ENCODE measurements at regions not wholly inside any gene's neighbourhood (a gene's known extent, or its start where the extent isn't known, plus 50 kb on each side); places are given as distances from the start of the nearest gene placed in this dataset.

DNA sequence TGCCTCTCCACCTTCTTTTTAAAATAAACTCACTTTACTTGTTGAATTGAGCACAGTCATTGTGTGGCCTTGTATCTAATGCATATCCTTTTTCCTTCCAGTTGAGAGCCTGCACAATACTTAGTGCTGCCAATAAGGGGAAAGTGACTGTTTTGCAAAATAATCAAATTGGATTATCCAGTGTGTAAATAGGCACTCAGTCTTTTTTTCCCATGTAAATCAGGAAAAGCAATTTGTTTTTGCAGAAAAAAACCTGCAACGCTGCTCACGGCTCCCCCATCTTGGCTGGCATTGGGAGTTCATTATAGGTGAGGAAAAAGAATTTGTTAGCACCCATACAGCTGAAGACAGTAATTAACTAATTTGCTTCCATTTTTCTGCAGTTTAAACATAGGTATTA, 299.9 kb downstream of the CSNK1G3 start:
- TF ChIP-seq, protein P1, sequence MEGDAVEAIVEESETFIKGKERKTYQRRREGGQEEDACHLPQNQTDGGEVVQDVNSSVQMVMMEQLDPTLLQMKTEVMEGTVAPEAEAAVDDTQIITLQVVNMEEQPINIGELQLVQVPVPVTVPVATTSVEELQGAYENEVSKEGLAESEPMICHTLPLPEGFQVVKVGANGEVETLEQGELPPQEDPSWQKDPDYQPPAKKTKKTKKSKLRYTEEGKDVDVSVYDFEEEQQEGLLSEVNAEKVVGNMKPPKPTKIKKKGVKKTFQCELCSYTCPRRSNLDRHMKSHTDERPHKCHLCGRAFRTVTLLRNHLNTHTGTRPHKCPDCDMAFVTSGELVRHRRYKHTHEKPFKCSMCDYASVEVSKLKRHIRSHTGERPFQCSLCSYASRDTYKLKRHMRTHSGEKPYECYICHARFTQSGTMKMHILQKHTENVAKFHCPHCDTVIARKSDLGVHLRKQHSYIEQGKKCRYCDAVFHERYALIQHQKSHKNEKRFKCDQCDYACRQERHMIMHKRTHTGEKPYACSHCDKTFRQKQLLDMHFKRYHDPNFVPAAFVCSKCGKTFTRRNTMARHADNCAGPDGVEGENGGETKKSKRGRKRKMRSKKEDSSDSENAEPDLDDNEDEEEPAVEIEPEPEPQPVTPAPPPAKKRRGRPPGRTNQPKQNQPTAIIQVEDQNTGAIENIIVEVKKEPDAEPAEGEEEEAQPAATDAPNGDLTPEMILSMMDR (IDR thresholded peaks at IDR 0.05 in 4 of 5, conservative IDR thresholded peaks at IDR 0.05 in 1 of 5) = no peak
- TF ChIP-seq POLR2A (IDR thresholded peaks at IDR 0.05) = no peak

All from gastrocnemius medialis (tissue), 4 donors.